K562 (cell line): ENCODE measurements at regions not wholly inside any gene's neighbourhood (a gene's known extent, or its start where the extent isn't known, plus 50 kb on each side); places are given as distances from the start of the nearest gene placed in this dataset.

Experiments used
- ATAC-seq: fragments of 200-7000 bp; cut with Tn5 transposase; 3 replicates; pipeline ENCODE4 v1.9.1; 2020; ENCODE audit warnings: moderate library complexity
- BruUV-seq: library from RNA; stranded (reverse); fragments of 400-500 nt; replicated peaks from 2 replicates; lab custom pipeline; 2021; lab: Mats Ljungman, UMichigan
- CTCF ChIA-PET: fragments of 300-600 bp; formaldehyde crosslinking; extraction: SDS; loops from one replicate; lab custom pipeline; 2021; ENCODE audit warnings: low intra/inter-chr PET ratio; lab: Yijun Ruan, JAX
- POLR2A ChIA-PET: fragments of 300-600, 350-650 bp; sonication (Branson Sonifier 250); formaldehyde crosslinking; extraction: SDS; loops from one replicate; lab custom pipeline; 2021; ENCODE audit warnings: antibody characterized with exemption, inconsistent platforms; lab: Yijun Ruan, JAX
- DNase-seq, 4 experiments: peaks; one replicate each; pipeline versions ENCODE4 v3.0.0 to v3.0.0-alpha.2; 2011 to 2018; ENCODE audit warnings: low spot score in 3 of 4, mixed read lengths in 3 of 4; ENCODE audit errors: extremely low read depth in 1 of 4
- FAIRE-seq: peaks from 2 replicates; lab custom pipeline; 2011; peaks lifted over from hg19 to GRCh38; lab: Jason Lieb, UNC
- H2AFZ ChIP-seq: 2 replicates; pipeline ENCODE4 v1.6.0; 2011; ENCODE audit warnings: low read depth, low read length, control low read depth, inconsistent platforms
- H3K27ac ChIP-seq: fragments of 200-600 bp; 3 replicates; pipeline ENCODE4 v1.8.0; 2011; ENCODE audit warnings: low read depth, mild to moderate bottlenecking, control low read depth, inconsistent platforms, low read length, moderate library complexity, mixed read lengths; ENCODE audit errors: extremely low read depth
- H3K27me3 ChIP-seq, 2 experiments: fragments of 300-600 bp in 1 of 2; 2 replicates in 1 of 2; 3 replicates in 1 of 2; pipeline versions ENCODE4 v1.6.0 to v1.8.0; 2011; ENCODE audit warnings: inconsistent platforms in 2 of 2, low read length in 2 of 2, mild to moderate bottlenecking in 1 of 2, mixed read lengths in 1 of 2, moderate library complexity in 1 of 2; ENCODE audit not compliant: control insufficient read depth in 2 of 2, insufficient read depth in 2 of 2
- H3K36me3 ChIP-seq: fragments of 300-600 bp; 3 replicates; pipeline ENCODE4 v1.8.0; 2011; ENCODE audit warnings: mild to moderate bottlenecking, low read length, inconsistent platforms; ENCODE audit not compliant: control insufficient read depth, insufficient read depth
- H3K4me1 ChIP-seq, 2 experiments: fragments of 200-600 bp in 1 of 2; replicated peaks in 1 of 2; 2 replicates in 1 of 2; 3 replicates in 1 of 2; pipeline versions ENCODE4 v1.5.1 to v1.8.0; 2011; ENCODE audit warnings: inconsistent platforms in 2 of 2, low read length in 2 of 2, mild to moderate bottlenecking in 1 of 2, mixed read lengths in 1 of 2, moderate library complexity in 1 of 2; ENCODE audit not compliant: control insufficient read depth in 2 of 2, insufficient read depth in 2 of 2
- H3K4me2 ChIP-seq: 2 replicates; pipeline ENCODE4 v1.6.1; 2011; ENCODE audit warnings: low read length, control low read depth, inconsistent platforms, mixed read lengths; ENCODE audit not compliant: insufficient read depth
- H3K4me3 ChIP-seq: fragments of 200-600 bp; sonication (generic), shearing (Covaris generic); 2 replicates; pipeline ENCODE4 v1.5.1; 2016; ENCODE audit warnings: control low read depth, inconsistent platforms
- H3K79me2 ChIP-seq: fragments of 200-600 bp; 3 replicates; pipeline ENCODE4 v1.8.0; 2011; ENCODE audit warnings: low read length, inconsistent platforms; ENCODE audit not compliant: control insufficient read depth, insufficient read depth
- H3K9ac ChIP-seq, 2 experiments: 2 replicates each; pipeline versions ENCODE4 v1.6.0 to v1.6.1; 2011; ENCODE audit warnings: low read depth in 2 of 2, low read length in 2 of 2, control low read depth in 1 of 2, inconsistent platforms in 1 of 2, mild to moderate bottlenecking in 1 of 2, mixed read lengths in 1 of 2; ENCODE audit not compliant: insufficient read depth in 1 of 2
- H3K9me1 ChIP-seq: one replicate; pipeline ENCODE4 v1.6.0; 2011; ENCODE audit warnings: inconsistent platforms, mild to moderate bottlenecking, low read length, moderate library complexity; ENCODE audit not compliant: control insufficient read depth, insufficient read depth
- H3K9me3 ChIP-seq: replicated peaks from 2 replicates; pipeline ENCODE4 v1.5.1; 2011; ENCODE audit warnings: low read depth, low read length, inconsistent platforms; ENCODE audit not compliant: control insufficient read depth, insufficient read depth
- H4K20me1 ChIP-seq: replicated peaks from 2 replicates; pipeline ENCODE4 v1.6.1; 2011; ENCODE audit warnings: low read length, inconsistent platforms, mixed read lengths; ENCODE audit not compliant: control insufficient read depth, insufficient read depth
- BMI1 ChIP-seq: fragments of 150-350 bp; IDR thresholded peaks from 2 replicates; pipeline ENCODE4 v1.6.1; 2014; ENCODE audit warnings: low read length
- GABPB1 ChIP-seq: sonication (generic); formaldehyde crosslinking; IDR thresholded peaks from 2 replicates; pipeline ENCODE4 v1.8.0; 2022; ENCODE audit warnings: mild to moderate bottlenecking, missing genetic modification reagents
- GATAD2A ChIP-seq: fragments of 450-650 bp; IDR thresholded peaks from 2 replicates; pipeline ENCODE4 v1.6.1; 2017
- HLTF ChIP-seq: fragments of 450-650 bp; IDR thresholded peaks from 2 replicates; pipeline ENCODE4 v1.6.1; 2016
- HMG20B ChIP-seq: fragments of 250-450 bp; sonication (Bioruptor Pico); IDR thresholded peaks from 2 replicates; pipeline ENCODE4 v1.5.0; 2021; ENCODE audit warnings: mild to moderate bottlenecking
- NFE2 ChIP-seq: IDR thresholded peaks from 2 replicates; pipeline ENCODE4 v1.6.1; 2014; ENCODE audit warnings: antibody characterized with exemption, low read depth
- SRSF9 ChIP-seq: fragments of 200-400 bp; formaldehyde crosslinking; IDR thresholded peaks from 2 replicates; pipeline ENCODE4 v1.6.1; 2017; ENCODE audit warnings: low read depth, low read length, borderline replicate concordance
- TRIM28 ChIP-seq: fragments of 450-650 bp; IDR thresholded peaks from 2 replicates; pipeline ENCODE4 v1.6.1; 2017
- ZNF224 ChIP-seq: sonication (generic); formaldehyde crosslinking; IDR thresholded peaks from 2 replicates; pipeline ENCODE4 v1.8.0; 2022; ENCODE audit warnings: mild to moderate bottlenecking, missing genetic modification reagents
- ZNF436 ChIP-seq: fragments of 250-450, 450-650 bp; sonication (Bioruptor Pico); formaldehyde crosslinking; IDR thresholded peaks from 2 replicates; pipeline ENCODE4 v1.7.0; 2020; ENCODE audit warnings: mild to moderate bottlenecking
- ZNF644 ChIP-seq: fragments of 200-800 bp; sonication (Bioruptor generic); IDR thresholded peaks from 2 replicates; pipeline ENCODE4 v1.6.1; 2016; ENCODE audit warnings: low read depth, missing genetic modification characterization, missing compliant biosample characterization
- WGBS: fragments of 100-300 bp; shearing (Covaris generic); methylation state at CpG from one replicate; pipeline ENCODE4 v1.1.6; 2016; ENCODE audit warnings: low coverage, mixed read lengths; ENCODE audit not compliant: insufficient coverage; ENCODE audit errors: missing lambda C conversion rate; 5-methylcytosine and 5-hydroxymethylcytosine counted together
- in situ Hi-C: fragments of 300-500 bp; cut with MboI; formaldehyde crosslinking; loops from 4 replicates; pipeline ENCODE4 v1.15.0; 2018; ENCODE audit warnings: inconsistent platforms, mixed read lengths
- intact Hi-C: fragments of 100-400 bp; cut with micrococcal nuclease; formaldehyde crosslinking; loops from 2 replicates; pipeline ENCODE4 v1.14.2; 2022
- TF ChIP-seq, protein P1 (sequence below): fragments of 450-650 bp; IDR thresholded peaks from 2 replicates; pipeline ENCODE4 v1.6.1; 2016; ENCODE audit warnings: mild to moderate bottlenecking
- TF ChIP-seq, protein P2 (sequence below): fragments of 450-650 bp; conservative IDR thresholded peaks from 2 replicates; pipeline ENCODE4 v1.6.1; 2016; ENCODE audit warnings: missing genetic modification characterization, low read depth, mild to moderate bottlenecking, missing compliant biosample characterization, moderate library complexity
- TF ChIP-seq, protein P3 (sequence below): fragments of 450-650 bp; IDR thresholded peaks from 2 replicates; pipeline ENCODE4 v1.6.1; 2017; ENCODE audit warnings: mild to moderate bottlenecking, moderate library complexity

DNA sequence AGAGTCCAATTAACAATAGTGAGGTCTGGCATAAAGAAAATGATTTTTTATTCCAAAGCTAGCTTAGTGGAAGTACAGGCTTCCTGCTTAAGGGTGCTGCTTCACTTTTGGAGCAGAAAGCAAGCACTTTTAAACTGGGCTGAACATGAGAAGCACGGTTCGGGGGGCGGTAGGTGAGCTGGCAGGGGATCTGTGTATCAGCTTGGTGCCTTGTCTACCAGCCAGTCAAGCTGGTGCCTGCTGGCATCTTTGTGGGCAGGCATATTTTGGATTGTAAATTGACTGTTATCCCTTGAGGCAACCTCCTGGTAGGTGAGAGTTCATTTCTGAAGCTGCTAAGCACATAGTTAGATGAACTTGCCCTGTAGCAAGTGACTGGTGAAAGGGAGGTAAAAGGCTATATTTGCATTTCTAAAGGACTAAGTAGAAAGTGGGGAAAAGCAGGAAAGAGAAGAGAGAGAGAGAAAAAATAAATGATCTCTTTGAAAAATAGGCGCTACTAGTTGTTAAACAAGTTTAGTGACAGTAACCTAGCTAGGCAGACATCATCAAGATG is 121.1 kb upstream of the SYT10 start:
- H3K36me3 ChIP-seq: no peaks in the 10 kb centered on the region
- no TSS peak for BruUV-seq
- no peak overlapping the region for H2AFZ ChIP-seq
- no peak for TF ChIP-seq GABPB1 (CRISPR knock-in tag)
- TF ChIP-seq, protein P1, sequence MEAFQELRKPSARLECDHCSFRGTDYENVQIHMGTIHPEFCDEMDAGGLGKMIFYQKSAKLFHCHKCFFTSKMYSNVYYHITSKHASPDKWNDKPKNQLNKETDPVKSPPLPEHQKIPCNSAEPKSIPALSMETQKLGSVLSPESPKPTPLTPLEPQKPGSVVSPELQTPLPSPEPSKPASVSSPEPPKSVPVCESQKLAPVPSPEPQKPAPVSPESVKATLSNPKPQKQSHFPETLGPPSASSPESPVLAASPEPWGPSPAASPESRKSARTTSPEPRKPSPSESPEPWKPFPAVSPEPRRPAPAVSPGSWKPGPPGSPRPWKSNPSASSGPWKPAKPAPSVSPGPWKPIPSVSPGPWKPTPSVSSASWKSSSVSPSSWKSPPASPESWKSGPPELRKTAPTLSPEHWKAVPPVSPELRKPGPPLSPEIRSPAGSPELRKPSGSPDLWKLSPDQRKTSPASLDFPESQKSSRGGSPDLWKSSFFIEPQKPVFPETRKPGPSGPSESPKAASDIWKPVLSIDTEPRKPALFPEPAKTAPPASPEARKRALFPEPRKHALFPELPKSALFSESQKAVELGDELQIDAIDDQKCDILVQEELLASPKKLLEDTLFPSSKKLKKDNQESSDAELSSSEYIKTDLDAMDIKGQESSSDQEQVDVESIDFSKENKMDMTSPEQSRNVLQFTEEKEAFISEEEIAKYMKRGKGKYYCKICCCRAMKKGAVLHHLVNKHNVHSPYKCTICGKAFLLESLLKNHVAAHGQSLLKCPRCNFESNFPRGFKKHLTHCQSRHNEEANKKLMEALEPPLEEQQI: no peak
- TF ChIP-seq BMI1: no peak
- TF ChIP-seq, all 486 proteins: peak for 0
- in situ Hi-C loops: no loop called here
- no peak for FAIRE-seq
- no peaks in the 10 kb centered on the region for H3K27me3 ChIP-seq
- H4K20me1 ChIP-seq: no peaks in the 10 kb centered on the region
- no peak overlapping the region for H3K9ac ChIP-seq
- H3K27ac ChIP-seq: no peak overlapping the region
- H3K4me3 ChIP-seq: no peak overlapping the region
- H3K9me1 ChIP-seq: no peaks in the 10 kb centered on the region
- ATAC-seq: no peak
- CTCF ChIA-PET: no interaction called here
- H3K79me2 ChIP-seq: no peaks in the 10 kb centered on the region
- POLR2A ChIA-PET: no interaction called here
- H3K9me3 ChIP-seq: peaks cover 15% of the 10 kb centered on the region
- no peaks in the 10 kb centered on the region for H3K4me1 ChIP-seq
- 45% methylated on average over 4 of the region's 4 CpGs for WGBS
- DNase-seq: no peak
- H3K4me2 ChIP-seq: no peak overlapping the region
- intact Hi-C loops: no loop called here

DNA sequence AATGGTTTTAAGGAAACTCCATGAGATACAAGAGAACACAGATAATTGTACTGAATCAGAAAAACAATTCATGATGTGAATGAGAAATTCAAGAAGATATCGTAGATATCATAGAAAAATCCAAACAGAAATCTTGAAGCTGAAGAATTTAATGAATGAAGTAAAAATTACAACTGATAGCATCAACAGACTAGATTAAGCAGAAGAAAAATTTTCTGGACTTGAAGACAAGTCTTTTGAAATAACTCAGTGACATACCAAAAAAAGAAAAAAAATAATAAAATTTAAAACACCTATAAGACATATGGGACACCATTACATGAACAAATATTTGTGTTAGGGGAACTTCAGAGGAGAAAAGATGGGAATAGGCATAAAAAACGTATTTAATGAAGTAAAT is 122.8 kb upstream of the SYT10 start:
- BruUV-seq: no TSS peak
- Histone ChIP-seq H3K9me3 (peaks cover 15% of the 10 kb centered on the region), H3K27me3 (no peaks in the 10 kb centered on the region), H4K20me1 (no peaks in the 10 kb centered on the region), H3K4me3 (no peak overlapping the region), H3K27ac (no peak overlapping the region), H3K79me2 (no peaks in the 10 kb centered on the region), H3K4me2 (no peak overlapping the region), H3K4me1 (no peaks in the 10 kb centered on the region), H3K36me3 (no peaks in the 10 kb centered on the region), H3K9me1 (no peaks in the 10 kb centered on the region), H3K9ac (no peak overlapping the region), H2AFZ (no peak overlapping the region)
- FAIRE-seq (no peak), DNase-seq (no peak), ATAC-seq (no peak)
- in situ Hi-C loops (no loop called here), intact Hi-C loops (no loop called here)
- 47% methylated on average over 2 of the region's 2 CpGs for WGBS
- CTCF ChIA-PET: no interaction called here
- POLR2A ChIA-PET: no interaction called here
- TF ChIP-seq HLTF (0 out of 2 replicates have a peak, but pooled peaks have one; percentile 60), ZNF644 (tag) (no peak), SRSF9 (no peak), HMG20B (CRISPR knock-in tag) (no peak), GATAD2A (no peak), NFE2 (no peak), TRIM28 (peak; percentile 89; the same call in 1 of the 2 replicates), ZNF224 (CRISPR knock-in tag) (no peak), ZNF436 (CRISPR knock-in tag) (no peak)
- TF ChIP-seq, protein P2, sequence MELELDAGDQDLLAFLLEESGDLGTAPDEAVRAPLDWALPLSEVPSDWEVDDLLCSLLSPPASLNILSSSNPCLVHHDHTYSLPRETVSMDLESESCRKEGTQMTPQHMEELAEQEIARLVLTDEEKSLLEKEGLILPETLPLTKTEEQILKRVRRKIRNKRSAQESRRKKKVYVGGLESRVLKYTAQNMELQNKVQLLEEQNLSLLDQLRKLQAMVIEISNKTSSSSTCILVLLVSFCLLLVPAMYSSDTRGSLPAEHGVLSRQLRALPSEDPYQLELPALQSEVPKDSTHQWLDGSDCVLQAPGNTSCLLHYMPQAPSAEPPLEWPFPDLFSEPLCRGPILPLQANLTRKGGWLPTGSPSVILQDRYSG (tag): no peak
- TF ChIP-seq, protein P3, sequence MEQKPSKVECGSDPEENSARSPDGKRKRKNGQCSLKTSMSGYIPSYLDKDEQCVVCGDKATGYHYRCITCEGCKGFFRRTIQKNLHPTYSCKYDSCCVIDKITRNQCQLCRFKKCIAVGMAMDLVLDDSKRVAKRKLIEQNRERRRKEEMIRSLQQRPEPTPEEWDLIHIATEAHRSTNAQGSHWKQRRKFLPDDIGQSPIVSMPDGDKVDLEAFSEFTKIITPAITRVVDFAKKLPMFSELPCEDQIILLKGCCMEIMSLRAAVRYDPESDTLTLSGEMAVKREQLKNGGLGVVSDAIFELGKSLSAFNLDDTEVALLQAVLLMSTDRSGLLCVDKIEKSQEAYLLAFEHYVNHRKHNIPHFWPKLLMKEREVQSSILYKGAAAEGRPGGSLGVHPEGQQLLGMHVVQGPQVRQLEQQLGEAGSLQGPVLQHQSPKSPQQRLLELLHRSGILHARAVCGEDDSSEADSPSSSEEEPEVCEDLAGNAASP: no peak
